ENCODE measurements at regions not wholly inside any gene's neighbourhood (a gene's known extent, or its start where the extent isn't known, plus 50 kb on each side); places are given as distances from the start of the nearest gene placed in this dataset.
A peak's percentile ranks its signal among the peaks of the same experiment; 100 is the strongest.

DNA sequence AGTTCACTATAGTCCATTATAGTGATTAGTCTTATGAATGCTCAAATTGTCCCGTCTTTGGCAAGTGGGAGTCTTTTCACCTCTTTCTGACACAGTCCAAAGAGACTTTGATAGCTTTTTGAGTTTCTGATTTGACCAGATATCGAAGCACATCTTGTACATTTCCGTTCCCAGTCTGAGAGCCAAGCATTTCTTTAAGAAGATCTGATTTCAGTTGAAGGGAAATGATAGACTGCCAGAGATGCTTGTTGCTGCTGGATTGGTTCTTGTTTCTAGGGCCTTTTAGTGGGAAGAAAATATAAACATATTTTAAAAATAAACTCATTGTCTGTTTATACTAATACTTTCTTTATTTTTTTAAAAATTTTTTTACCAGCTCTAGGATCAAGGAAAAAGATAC, 54.1 kb upstream of the IER3 start:
- intact Hi-C loops (cut with DNase I; ENCODE audit: low total_unique reads), result no loop called here
- 65 to 85% (median 79%) methylated on average over 3 of the region's 3 CpGs for WGBS, 5 donors
- Histone ChIP-seq H3K27me3 (replicated peaks in 1 of 7) (no peaks in the 10 kb centered on the region), H3K27ac (peak overlapping the region in 7 of 8 donors; percentile 14 to 75 (median 41)), H3K9me3 (no peaks in the 10 kb centered on the region), H3K36me3 (no peaks in the 10 kb centered on the region), H3K4me3 (no peak overlapping the region), H3K4me1 (peaks cover 4 to 57% (median 16%) of the 10 kb centered on the region in 6 donors)
- no peak for DNase-seq
- no peak for TF ChIP-seq POLR2AphosphoS5 (IDR thresholded peaks at IDR 0.05)
- TF ChIP-seq, protein P1, sequence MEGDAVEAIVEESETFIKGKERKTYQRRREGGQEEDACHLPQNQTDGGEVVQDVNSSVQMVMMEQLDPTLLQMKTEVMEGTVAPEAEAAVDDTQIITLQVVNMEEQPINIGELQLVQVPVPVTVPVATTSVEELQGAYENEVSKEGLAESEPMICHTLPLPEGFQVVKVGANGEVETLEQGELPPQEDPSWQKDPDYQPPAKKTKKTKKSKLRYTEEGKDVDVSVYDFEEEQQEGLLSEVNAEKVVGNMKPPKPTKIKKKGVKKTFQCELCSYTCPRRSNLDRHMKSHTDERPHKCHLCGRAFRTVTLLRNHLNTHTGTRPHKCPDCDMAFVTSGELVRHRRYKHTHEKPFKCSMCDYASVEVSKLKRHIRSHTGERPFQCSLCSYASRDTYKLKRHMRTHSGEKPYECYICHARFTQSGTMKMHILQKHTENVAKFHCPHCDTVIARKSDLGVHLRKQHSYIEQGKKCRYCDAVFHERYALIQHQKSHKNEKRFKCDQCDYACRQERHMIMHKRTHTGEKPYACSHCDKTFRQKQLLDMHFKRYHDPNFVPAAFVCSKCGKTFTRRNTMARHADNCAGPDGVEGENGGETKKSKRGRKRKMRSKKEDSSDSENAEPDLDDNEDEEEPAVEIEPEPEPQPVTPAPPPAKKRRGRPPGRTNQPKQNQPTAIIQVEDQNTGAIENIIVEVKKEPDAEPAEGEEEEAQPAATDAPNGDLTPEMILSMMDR (IDR thresholded peaks at IDR 0.05 in 8 of 11, conservative IDR thresholded peaks at IDR 0.05 in 3 of 11), result no peak
- no peak for TF ChIP-seq POLR2A (IDR thresholded peaks at IDR 0.05)

- Histone ChIP-seq H3K4me3 (no peak overlapping the region), H3K27ac (peak overlapping the region in 5 of 8 donors; percentile 17 to 90 (median 88)), H3K4me1 (peaks cover 4 to 67% (median 23%) of the 10 kb centered on the region in 6 donors), H3K9me3 (no peaks in the 10 kb centered on the region), H3K27me3 (replicated peaks in 1 of 7) (no peaks in the 10 kb centered on the region), H3K36me3 (no peaks in the 10 kb centered on the region)
- no peak for DNase-seq
- WGBS, 5 donors, result 50 to 87% (median 71%) methylated on average over 3 of the region's 3 CpGs
- TF ChIP-seq, protein P1 (IDR thresholded peaks at IDR 0.05 in 8 of 11, conservative IDR thresholded peaks at IDR 0.05 in 3 of 11), result no peak
- TF ChIP-seq POLR2A (IDR thresholded peaks at IDR 0.05) (no peak), POLR2AphosphoS5 (IDR thresholded peaks at IDR 0.05) (no peak)
- intact Hi-C loops (cut with DNase I; ENCODE audit: low total_unique reads), result no loop called here
Observed at GRCh38 chr6:30795549-30796293, 51.4 kb upstream of the IER3 start.
